ENCODE measurements at regions not wholly inside any gene's neighbourhood (a gene's known extent, or its start where the extent isn't known, plus 50 kb on each side); places are given as distances from the start of the nearest gene placed in this dataset.

DNA sequence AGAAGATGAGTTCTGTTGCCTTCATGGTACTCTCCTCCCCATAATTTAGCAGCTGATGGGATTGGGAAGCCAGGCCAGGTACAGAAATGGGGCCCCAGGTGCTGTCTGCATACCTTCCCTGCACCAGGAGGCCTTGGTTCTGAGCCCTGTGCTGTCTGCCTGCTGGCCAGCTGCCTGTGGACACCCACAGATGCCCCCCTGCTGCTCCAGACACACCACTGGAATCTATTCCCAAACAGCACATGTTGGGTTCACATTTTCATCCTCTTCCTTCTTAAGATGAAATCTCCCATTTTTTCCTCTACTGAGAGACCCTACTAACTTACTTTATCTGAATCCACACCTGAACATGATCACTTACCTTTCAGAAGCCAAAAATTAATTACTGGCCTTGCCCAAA is 152.0 kb upstream of the CCDC68 start:
- TF ChIP-seq, protein P1, sequence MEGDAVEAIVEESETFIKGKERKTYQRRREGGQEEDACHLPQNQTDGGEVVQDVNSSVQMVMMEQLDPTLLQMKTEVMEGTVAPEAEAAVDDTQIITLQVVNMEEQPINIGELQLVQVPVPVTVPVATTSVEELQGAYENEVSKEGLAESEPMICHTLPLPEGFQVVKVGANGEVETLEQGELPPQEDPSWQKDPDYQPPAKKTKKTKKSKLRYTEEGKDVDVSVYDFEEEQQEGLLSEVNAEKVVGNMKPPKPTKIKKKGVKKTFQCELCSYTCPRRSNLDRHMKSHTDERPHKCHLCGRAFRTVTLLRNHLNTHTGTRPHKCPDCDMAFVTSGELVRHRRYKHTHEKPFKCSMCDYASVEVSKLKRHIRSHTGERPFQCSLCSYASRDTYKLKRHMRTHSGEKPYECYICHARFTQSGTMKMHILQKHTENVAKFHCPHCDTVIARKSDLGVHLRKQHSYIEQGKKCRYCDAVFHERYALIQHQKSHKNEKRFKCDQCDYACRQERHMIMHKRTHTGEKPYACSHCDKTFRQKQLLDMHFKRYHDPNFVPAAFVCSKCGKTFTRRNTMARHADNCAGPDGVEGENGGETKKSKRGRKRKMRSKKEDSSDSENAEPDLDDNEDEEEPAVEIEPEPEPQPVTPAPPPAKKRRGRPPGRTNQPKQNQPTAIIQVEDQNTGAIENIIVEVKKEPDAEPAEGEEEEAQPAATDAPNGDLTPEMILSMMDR (IDR thresholded peaks at IDR 0.05), result no peak
- no peak for TF ChIP-seq POLR2A (IDR thresholded peaks at IDR 0.05)

Measured in Peyer's patch (tissue), 4 donors.